ENCODE measurements at regions not wholly inside any gene's neighbourhood (a gene's known extent, or its start where the extent isn't known, plus 50 kb on each side); places are given as distances from the start of the nearest gene placed in this dataset.

- no peaks in the 10 kb centered on the region for H3K9me3 Mint-ChIP-seq
- no peaks in the 10 kb centered on the region for H3K4me1 Mint-ChIP-seq (ENCODE audit: low read depth)
- intact Hi-C loops (cut with micrococcal nuclease) = no loop called here
- H3K4me3 Mint-ChIP-seq = no peak overlapping the region
- no peaks in the 10 kb centered on the region for H3K27me3 Mint-ChIP-seq (ENCODE audit: insufficient read depth)
- no peak overlapping the region for H3K27ac Mint-ChIP-seq
- no peaks in the 10 kb centered on the region for H3K36me3 Mint-ChIP-seq (ENCODE audit: low read depth)
- no peak for DNase-seq (ENCODE audit: low spot score)
These were observed 61.9 kb downstream of the EXOSC2 start for GRCh38 chr9:130755377-130756007.

DNA sequence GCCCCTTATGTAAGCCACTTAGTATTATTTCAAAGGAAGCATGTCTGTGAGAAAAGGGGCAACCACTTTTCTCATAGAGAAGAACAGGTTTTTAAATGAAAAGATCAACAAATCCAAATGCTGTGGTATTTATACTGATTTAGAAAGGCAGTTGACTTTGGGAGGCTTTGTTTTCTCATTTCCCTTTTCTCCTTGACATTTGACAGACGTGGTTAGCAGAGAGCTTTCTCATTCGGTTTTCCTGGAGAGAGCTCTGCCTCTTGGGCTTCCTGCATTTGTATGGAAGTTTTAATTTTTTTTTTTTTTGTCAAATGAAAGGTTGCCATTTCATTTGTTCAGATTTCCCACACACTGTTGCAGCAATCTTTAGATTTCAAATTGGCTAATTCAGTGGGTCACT is 62.5 kb downstream of the EXOSC2 start:
- no peaks in the 10 kb centered on the region for H3K4me1 Mint-ChIP-seq (ENCODE audit: low read depth)
- H3K36me3 Mint-ChIP-seq (ENCODE audit: low read depth) = no peaks in the 10 kb centered on the region
- intact Hi-C loops (cut with micrococcal nuclease) = no loop called here
- no peaks in the 10 kb centered on the region for H3K27me3 Mint-ChIP-seq (ENCODE audit: insufficient read depth)
- H3K9me3 Mint-ChIP-seq = no peaks in the 10 kb centered on the region
- H3K27ac Mint-ChIP-seq = no peak overlapping the region
- no peak for DNase-seq (ENCODE audit: low spot score)
- no peak overlapping the region for H3K4me3 Mint-ChIP-seq

GRCh38 chr9:130756455-130757152 is 63.0 kb downstream of the EXOSC2 start:
- Mint-ChIP-seq H3K4me1 (ENCODE audit: low read depth) (no peaks in the 10 kb centered on the region), H3K4me3 (no peak overlapping the region), H3K27ac (no peak overlapping the region), H3K9me3 (no peaks in the 10 kb centered on the region), H3K36me3 (ENCODE audit: low read depth) (no peaks in the 10 kb centered on the region), H3K27me3 (ENCODE audit: insufficient read depth) (no peaks in the 10 kb centered on the region)
- intact Hi-C loops (cut with micrococcal nuclease) = no loop called here
- DNase-seq (ENCODE audit: low spot score) = no peak

DNA sequence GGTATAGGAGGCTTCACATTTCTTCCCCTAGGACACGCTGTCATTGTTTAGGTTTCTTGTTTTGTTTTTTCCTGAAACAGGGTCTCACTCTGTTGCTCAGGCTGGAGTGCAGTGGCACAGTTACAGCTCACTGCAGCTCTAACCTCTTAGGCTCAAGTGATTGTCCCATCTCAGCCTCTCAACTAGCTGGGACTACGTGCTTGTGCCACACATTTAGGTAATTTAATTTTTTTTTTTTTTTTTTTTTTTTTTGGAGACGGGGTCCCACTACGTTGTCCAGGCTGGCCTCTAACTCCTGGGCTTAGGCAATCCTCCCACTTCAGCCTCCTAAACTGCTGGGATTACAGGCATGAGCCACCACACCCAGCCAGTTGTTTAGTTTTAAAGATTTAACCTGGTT is 66.2 kb downstream of the EXOSC2 start:
- no peak for DNase-seq (ENCODE audit: low spot score)
- no peaks in the 10 kb centered on the region for H3K36me3 Mint-ChIP-seq (ENCODE audit: low read depth)
- intact Hi-C loops (cut with micrococcal nuclease) = no loop called here
- H3K9me3 Mint-ChIP-seq = no peaks in the 10 kb centered on the region
- H3K27me3 Mint-ChIP-seq (ENCODE audit: insufficient read depth) = no peaks in the 10 kb centered on the region
- peaks cover 7% of the 10 kb centered on the region for H3K4me1 Mint-ChIP-seq (ENCODE audit: low read depth)
- no peak overlapping the region for H3K4me3 Mint-ChIP-seq
- no peak overlapping the region for H3K27ac Mint-ChIP-seq

DNA sequence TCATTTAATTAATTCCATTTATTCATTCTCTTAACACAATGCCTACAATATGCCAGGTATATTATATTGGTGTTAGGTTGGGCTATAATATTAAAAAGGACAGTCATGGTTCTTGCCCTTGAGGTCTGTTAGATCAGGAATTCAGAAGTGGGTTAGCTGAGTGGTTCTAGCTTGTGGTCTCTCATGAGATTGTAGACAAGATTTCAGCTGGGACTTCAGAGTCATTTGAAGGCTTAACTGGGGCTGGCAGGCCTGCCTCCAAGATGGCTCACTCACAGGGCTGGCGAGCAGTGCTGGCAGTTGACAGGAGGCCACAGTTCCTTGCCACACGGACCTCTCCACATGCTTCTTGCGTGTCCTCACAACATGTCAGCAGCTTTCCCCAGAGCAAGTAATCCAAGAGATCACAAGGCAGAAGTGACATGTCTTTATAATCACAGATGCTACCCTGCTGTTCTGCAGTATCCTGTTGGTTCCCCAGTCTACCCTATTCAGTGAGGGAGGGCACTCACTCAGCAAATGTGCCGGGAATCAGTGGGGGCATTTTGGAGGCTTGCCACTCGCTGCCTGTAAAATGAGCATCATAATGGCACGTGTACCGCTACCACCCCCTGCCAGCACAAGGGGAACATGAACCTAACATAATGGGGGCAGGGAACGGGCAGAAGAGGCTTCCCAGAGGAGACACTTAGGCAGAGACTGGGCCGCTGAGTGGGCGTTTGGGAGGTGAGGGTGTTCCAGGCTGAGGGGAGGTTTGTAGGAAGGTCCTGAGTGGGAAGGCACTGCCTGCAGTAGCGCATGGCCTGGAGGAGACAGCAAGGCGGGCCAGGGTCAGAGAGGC is 70.0 kb downstream of the EXOSC2 start:
- Mint-ChIP-seq H3K27me3 (ENCODE audit: insufficient read depth) (no peaks in the 10 kb centered on the region), H3K9me3 (no peaks in the 10 kb centered on the region), H3K4me3 (no peak overlapping the region), H3K27ac (no peak overlapping the region), H3K36me3 (ENCODE audit: low read depth) (no peaks in the 10 kb centered on the region), H3K4me1 (ENCODE audit: low read depth) (peaks cover 31% of the 10 kb centered on the region)
- intact Hi-C loops (cut with micrococcal nuclease) = no loop called here
- no peak for DNase-seq (ENCODE audit: low spot score)

GRCh38 chr9:130765137-130766020 is 69.7 kb upstream of the ABL1 start:
- no peaks in the 10 kb centered on the region for H3K27me3 Mint-ChIP-seq (ENCODE audit: insufficient read depth)
- peaks cover 31% of the 10 kb centered on the region for H3K4me1 Mint-ChIP-seq (ENCODE audit: low read depth)

GRCh38 chr9:130766021-130766926 is 68.8 kb upstream of the ABL1 start:
- DNase-seq (ENCODE audit: low spot score) = no peak
- Mint-ChIP-seq H3K4me1 (ENCODE audit: low read depth) (peaks cover 31% of the 10 kb centered on the region), H3K27ac (no peak overlapping the region), H3K4me3 (no peak overlapping the region), H3K27me3 (ENCODE audit: insufficient read depth) (no peaks in the 10 kb centered on the region), H3K36me3 (ENCODE audit: low read depth) (no peaks in the 10 kb centered on the region), H3K9me3 (no peaks in the 10 kb centered on the region)
- intact Hi-C loops (cut with micrococcal nuclease) = no loop called here

More at GRCh38 chr9:130765137-130766020, 69.7 kb upstream of the ABL1 start:
- H3K4me3 Mint-ChIP-seq = no peak overlapping the region
- no peaks in the 10 kb centered on the region for H3K36me3 Mint-ChIP-seq (ENCODE audit: low read depth)
- no peaks in the 10 kb centered on the region for H3K9me3 Mint-ChIP-seq
- DNase-seq (ENCODE audit: low spot score) = no peak
- H3K27ac Mint-ChIP-seq = peak overlapping the region; percentile 70
- intact Hi-C loops (cut with micrococcal nuclease) = no loop called here

GRCh38 chr9:130766927-130767307 is 68.1 kb upstream of the ABL1 start:
- Mint-ChIP-seq H3K4me3 (no peak overlapping the region), H3K27me3 (ENCODE audit: insufficient read depth) (no peaks in the 10 kb centered on the region), H3K27ac (no peak overlapping the region), H3K36me3 (ENCODE audit: low read depth) (no peaks in the 10 kb centered on the region), H3K9me3 (no peaks in the 10 kb centered on the region), H3K4me1 (ENCODE audit: low read depth) (peaks cover 31% of the 10 kb centered on the region)
- no peak for DNase-seq (ENCODE audit: low spot score)
- intact Hi-C loops (cut with micrococcal nuclease) = no loop called here

- Mint-ChIP-seq H3K27ac (no peak overlapping the region), H3K4me3 (no peak overlapping the region), H3K9me3 (no peaks in the 10 kb centered on the region), H3K36me3 (ENCODE audit: low read depth) (no peaks in the 10 kb centered on the region), H3K4me1 (ENCODE audit: low read depth) (peaks cover 31% of the 10 kb centered on the region), H3K27me3 (ENCODE audit: insufficient read depth) (no peaks in the 10 kb centered on the region)
- intact Hi-C loops (cut with micrococcal nuclease) = no loop called here
- DNase-seq (ENCODE audit: low spot score) = no peak
These were observed 66.8 kb upstream of the ABL1 start for GRCh38 chr9:130768265-130768664.

DNA sequence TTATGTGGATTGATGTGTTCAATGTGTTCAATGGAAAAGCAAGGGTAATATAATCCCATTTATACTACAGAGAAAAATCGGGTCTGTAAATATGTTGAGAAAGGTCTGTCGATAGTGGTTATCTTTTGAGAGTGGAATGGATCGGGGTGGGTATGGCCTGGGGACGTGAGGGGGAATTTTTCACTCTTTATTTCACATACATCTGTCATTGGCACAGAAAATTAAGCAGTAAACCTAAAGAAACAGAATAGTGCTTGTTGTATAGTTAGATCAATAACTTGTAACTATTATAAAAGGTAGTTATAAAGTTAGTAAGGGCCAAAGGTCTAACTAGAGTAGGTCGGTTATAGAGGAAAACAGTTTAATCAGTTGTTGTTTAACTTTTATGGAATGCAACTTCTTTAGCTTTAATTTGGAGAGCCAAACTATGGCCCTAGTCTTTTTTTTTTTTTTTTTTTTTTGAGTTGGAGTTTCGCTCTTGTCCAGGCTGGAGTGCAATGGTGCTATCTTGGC is 66.1 kb upstream of the ABL1 start:
- DNase-seq (ENCODE audit: low spot score) = no peak
- no peak overlapping the region for H3K4me3 Mint-ChIP-seq
- no peak overlapping the region for H3K27ac Mint-ChIP-seq
- peaks cover 31% of the 10 kb centered on the region for H3K4me1 Mint-ChIP-seq (ENCODE audit: low read depth)
- intact Hi-C loops (cut with micrococcal nuclease) = no loop called here
- no peaks in the 10 kb centered on the region for H3K27me3 Mint-ChIP-seq (ENCODE audit: insufficient read depth)
- H3K9me3 Mint-ChIP-seq = no peaks in the 10 kb centered on the region
- H3K36me3 Mint-ChIP-seq (ENCODE audit: low read depth) = no peaks in the 10 kb centered on the region

DNA sequence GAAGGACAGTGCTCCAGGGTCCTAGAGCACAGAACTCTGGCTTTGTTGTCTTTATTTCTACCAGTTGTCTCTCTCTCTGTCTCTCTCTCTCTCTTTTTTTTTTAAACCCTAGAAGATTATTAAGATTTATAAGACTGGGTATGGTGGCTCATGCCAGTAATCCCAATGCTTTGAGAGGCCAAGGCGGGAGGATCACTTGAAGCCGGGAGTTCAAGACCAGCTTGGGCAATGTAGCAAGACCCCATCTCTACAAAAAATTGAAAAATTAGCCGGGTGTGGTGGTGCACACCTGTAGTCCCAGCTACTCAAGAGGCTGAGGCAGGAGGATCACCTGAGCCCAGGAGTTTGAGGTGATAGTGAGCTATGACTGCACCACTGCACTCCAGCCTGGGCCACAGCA is 65.0 kb upstream of the ABL1 start:
- intact Hi-C loops (cut with micrococcal nuclease) = no loop called here
- no peak overlapping the region for H3K27ac Mint-ChIP-seq
- no peak overlapping the region for H3K4me3 Mint-ChIP-seq
- DNase-seq (ENCODE audit: low spot score) = no peak
- H3K9me3 Mint-ChIP-seq = peaks cover 7% of the 10 kb centered on the region
- peaks cover 20% of the 10 kb centered on the region for H3K4me1 Mint-ChIP-seq (ENCODE audit: low read depth)
- H3K36me3 Mint-ChIP-seq (ENCODE audit: low read depth) = no peaks in the 10 kb centered on the region
- H3K27me3 Mint-ChIP-seq (ENCODE audit: insufficient read depth) = no peaks in the 10 kb centered on the region
